ENCODE measurements at regions not wholly inside any gene's neighbourhood (a gene's known extent, or its start where the extent isn't known, plus 50 kb on each side); places are given as distances from the start of the nearest gene placed in this dataset.

GRCh38 chrX:13190051-13190450 is 129.8 kb downstream of the ATXN3L start:
- TF ChIP-seq, protein P1, sequence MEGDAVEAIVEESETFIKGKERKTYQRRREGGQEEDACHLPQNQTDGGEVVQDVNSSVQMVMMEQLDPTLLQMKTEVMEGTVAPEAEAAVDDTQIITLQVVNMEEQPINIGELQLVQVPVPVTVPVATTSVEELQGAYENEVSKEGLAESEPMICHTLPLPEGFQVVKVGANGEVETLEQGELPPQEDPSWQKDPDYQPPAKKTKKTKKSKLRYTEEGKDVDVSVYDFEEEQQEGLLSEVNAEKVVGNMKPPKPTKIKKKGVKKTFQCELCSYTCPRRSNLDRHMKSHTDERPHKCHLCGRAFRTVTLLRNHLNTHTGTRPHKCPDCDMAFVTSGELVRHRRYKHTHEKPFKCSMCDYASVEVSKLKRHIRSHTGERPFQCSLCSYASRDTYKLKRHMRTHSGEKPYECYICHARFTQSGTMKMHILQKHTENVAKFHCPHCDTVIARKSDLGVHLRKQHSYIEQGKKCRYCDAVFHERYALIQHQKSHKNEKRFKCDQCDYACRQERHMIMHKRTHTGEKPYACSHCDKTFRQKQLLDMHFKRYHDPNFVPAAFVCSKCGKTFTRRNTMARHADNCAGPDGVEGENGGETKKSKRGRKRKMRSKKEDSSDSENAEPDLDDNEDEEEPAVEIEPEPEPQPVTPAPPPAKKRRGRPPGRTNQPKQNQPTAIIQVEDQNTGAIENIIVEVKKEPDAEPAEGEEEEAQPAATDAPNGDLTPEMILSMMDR (IDR thresholded peaks at IDR 0.05): no peak
- no peak for TF ChIP-seq POLR2A (IDR thresholded peaks at IDR 0.05)

Data from body of pancreas (tissue), 4 donors.